ENCODE measurements at regions not wholly inside any gene's neighbourhood (a gene's known extent, or its start where the extent isn't known, plus 50 kb on each side); places are given as distances from the start of the nearest gene placed in this dataset.

DNA sequence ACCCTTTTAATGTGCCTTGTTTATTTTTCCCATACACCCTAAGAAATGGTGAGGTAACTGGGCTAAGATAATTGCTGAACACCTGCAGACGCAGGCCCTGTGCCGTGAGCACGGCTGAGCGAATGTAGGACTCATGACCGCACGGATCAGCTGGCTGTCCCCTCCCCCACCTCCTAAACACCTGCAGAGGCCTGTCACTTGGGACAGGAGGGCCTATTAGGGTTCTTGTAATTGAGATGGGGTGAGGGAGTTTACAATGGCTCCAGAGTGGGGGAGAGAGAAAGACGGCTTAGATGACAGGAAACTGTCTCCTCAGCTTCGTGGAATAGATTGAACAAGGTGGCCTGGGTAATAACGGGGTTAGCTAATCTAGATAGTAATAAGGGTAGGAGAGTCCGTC is 291.7 kb upstream of the HABP2 start:
- no peak for FAIRE-seq

DNA sequence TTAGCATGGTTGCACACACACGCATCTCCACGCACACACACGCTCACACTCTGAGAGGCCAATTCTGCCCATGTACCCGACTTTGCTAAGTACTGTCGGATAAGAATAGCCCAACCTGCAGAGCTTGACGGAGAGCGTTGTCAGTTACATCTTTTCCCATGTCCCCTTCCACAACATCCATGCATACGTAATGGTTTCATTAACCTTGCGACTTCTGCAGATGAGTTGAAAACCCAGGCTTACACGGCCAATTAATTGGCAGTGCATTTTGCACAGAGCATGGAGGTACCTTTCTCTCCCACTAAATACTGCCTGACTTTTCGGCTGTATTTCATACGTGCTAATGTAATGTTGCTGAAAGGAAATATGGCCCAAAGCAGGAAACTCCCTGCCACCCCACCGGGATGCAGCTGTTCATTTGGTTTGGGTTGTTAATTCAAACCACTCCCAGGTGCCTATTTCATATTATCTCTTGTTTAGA is 291.2 kb upstream of the HABP2 start:
- FAIRE-seq: no peak

DNA sequence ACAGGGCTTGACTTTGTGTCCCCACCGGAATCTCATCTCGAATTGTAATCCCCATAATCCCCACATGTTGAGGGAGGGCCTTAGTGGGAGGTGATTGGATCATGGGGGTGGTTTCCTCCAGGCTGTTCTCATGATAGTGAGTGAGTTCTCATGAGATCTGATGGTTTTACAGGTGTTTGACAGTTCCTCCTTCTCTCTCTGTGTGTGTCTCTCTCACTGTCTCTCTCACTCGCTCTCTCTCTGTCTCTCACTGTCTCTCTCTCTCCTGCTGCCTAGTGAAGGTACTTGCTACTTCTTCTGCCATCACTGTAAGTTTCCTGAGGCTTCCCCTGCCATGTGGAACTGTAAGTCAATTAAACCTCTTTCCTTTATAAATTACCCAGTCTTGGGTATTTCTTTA is 289.8 kb upstream of the HABP2 start:
- FAIRE-seq: no peak

DNA sequence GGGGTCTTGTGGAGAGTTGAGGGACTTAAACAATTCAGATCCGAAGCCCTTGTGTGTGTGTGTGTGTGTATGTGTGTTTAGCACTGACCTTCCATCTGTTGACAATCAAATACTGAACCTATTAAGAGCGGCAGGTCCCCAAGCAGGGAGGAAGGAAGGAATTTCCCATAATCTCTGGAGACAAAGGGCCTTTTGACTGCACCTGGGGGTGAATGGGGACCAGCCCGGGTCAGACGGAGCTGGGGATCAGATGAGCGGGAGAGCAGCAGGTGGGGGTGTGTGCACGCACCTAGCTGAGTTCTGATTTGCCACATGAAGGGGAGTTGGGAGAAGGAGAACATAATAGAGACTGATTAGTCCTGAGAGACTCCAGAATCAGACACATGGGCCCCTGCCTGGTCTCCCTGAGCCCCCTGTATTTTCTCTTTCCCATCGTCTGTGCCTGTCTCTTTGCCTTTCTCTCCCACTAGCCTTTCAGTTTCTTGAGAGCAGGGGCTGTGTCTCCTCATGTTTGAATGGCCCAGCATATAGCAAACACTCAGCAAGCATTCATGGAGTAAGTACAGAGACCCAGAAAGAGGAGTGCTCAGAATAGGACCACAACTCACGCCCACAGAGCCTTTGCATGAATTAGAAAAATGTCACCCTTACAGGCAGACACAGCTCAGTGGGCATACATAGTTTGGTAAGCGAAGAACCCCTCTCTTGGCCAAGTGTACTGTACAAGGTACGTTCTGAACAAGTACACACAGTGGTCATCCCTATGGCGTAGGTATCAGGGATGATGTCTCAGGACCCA is 288.3 kb upstream of the HABP2 start:
- FAIRE-seq: no peak

DNA sequence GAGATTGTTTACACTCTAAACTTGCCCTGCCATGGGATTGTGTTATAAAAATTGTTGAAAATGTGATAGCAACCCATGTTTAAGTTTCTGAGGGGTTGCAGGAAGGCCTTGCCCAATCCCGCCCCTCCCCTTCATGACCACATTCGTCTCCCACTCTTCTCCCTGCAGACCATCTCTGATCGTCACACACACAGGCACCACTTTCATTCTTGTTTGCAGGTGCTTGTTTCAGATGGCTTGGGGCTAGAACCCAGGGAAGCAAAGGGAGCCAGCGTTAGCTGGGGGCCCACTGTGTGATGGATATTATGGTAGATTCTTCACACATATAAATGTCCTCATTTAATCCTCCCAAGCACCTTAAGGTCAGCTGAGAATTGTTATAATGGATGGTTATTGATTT is 286.7 kb upstream of the HABP2 start:
- FAIRE-seq: no peak

DNA sequence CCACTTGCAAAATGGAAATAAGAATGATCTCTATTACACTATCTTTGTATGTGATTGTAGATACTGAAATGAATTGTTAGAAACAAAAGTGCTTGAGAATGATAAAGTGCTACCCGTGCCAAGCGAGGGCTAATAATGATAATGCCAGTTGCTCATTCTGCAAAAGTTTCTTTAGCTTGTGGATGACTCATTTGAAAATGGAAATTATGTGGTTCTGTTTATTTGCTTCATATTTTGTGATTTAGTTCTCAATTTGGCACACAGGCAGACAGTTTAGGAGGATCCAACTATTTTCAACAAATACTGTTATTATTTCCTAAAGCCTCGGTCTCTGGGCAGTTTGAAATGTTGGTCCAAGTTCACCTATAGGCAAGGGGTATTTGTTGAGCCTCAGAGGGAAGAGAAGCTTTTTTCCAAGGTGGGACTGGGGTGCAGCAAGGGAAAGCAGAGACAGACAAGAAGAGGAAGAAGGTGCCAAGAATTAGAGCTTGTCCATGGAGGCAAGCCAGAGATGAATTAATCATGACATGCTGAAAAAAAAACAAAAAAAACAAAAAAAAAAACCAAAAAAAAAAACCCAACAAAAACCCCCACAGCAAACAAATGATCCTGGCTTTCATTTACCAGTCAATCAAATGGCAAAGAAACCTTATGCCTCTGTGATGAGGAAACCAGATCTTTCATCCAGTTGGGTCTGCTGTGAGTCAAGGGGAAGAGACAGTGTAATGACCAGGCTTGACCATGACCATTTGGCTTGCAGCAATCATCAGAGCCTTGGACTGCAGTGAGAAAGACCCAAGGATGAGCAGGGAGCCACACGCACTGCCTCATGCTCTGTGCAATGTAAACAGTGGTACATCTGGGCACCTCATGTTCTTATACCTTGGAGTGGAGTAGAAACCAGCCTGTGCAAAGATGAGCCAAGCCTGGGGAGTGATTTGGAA is 285.0 kb upstream of the HABP2 start:
- FAIRE-seq: no peak

DNA sequence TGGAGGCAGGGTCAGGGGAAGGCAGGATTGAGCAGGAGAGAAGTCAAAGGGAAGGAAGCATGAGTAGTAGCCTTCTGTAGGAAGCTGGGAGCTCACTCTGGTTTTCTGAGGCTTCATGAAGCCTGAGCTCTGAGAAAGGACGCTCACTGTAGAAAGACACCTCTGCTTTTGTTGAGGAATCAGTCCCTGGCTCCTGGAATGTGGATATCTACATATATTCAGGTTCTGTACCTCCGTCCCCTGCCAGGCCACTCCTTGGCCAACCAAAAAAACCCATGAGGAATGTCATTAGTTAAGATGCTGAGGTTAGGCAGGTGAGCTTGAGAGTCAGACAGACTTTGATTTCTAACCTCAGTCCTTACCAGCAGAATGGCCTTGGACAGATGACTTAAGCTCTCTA is 283.5 kb upstream of the HABP2 start:
- no peak for FAIRE-seq

DNA sequence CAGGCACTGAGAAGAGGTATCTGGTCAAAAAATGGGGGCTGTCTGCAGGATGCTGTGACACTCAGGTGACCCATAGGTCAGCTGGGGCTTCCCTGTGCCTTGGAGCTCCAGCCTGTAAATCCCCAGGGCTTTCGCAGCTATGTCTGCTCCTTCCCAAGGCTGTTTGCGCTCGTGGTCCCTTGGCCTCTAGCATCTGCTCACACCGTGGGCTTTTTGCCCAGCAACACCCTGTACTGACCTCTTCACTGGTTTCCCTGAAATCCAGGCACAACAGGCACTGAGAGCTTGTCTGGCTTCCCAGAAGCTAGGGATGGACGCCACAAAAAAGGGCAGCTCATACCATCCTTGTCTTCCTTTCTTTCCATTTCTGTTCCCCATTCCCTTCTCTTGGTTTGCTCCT is 280.3 kb upstream of the HABP2 start:
- no peak for FAIRE-seq

DNA sequence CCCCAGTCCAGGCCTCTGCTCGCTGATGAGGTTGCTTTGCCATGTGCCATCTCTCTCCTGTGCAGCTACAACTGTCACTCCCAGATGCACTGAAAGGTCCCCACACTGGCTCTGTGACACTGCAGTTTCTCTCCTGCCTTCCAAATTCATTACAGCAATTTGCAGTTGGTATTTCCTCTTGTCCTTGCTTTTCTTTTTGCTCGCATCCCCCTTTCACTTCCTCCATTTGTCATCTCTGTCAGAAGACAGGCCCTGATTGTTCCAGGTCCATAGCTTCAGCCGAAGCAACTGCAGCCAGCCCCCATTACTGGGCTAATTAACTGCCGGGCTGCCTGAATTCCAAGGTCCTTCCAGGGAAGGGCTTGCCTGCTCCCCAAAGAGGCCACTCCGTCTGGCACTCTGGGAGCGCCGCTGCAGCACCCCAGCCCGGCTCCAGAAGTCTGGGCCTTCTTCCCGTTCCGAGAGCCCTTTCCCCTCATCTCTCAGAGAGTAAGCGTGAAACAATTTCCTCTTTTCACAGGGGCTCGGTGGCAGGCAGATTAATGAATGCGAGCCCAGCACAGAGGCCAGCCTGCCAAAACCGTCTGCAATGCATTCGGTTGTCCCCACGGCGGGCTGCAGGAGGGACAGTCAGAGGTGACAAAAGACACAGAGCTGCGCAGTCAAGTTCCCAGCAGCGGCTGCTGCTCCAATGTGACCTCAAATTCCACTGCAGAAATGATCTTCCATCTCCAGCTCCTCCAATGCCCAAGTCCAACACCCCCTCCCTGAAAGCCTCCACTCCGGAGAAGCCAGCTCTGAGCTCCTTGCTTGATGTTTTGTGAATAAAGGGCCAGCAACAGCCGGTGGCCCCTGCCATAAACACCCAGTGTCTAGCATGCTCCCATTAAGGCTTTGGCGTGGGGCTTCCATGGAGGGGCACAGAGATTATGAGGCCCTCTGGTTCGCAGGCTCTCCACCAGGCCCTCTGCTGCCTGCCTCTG is 279.4 kb upstream of the HABP2 start:
- FAIRE-seq: no peak

DNA sequence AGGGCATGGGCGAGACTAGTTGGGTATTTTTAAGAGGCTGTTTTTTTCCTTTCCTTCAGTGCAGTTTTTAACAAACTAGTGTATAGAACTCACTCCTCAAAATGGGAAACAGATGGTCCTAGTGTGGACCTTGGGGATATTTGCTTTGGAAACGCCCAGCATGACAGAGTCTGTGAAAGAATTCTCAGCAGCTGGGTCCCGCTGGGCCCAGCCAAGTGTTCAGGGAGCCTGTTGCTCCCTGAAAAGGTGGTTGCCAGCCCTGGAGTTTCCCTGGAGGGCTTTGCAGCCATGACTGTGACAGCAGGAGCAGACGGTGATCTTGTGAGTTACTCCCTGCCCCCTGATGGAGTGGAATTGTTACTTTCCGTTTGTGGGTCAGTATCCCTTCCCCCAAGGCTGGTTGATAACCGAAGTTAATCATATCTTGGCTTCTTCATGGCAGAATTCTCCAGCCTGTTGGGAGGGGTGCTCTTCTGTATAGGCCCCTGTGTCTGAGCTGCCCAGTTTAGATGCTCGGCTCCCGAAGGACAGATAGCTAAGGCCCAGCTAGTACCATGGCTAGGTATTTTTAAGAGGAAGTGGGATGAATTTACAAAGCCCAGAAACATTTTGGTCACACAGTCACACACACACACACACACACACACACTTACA is 278.6 kb upstream of the HABP2 start:
- no peak for FAIRE-seq

DNA sequence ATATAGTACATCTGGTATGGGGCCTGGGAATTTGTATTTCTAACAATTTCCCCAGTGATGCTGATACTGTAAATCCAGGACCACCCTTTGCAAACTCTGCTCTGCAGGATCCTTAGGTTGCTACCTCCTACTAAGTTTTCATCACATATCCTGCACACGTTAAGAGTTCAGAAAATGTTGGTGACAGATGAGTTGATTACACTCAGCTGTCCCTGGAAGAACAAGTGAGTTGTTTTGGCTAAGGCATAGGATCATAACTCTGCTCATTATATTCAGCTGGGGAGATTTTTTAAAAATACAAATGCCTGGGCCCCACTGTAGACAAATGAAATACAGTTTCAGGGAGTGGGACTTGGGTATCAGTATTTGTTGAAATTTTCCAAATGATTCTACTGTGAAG is 274.6 kb upstream of the HABP2 start:
- no peak for FAIRE-seq

DNA sequence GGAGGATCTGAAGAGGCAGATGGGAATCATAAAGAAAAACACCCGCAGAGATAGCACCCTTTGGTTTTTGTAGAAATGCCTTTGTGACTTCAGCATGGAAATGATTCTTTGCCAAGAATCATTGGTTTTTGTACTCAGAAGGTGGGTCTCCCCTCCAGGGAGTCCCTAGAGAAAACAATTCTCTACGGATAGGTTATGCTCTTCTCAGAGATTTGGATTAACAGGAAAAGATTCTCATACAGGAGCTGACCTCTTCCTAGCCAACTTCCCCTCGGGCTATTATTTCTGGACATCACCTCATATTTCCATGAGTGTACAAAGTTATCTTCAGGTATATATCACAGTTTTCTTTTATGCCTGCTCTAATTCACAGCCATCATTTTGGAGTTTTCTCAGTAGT is 274.2 kb upstream of the HABP2 start:
- no peak for FAIRE-seq

DNA sequence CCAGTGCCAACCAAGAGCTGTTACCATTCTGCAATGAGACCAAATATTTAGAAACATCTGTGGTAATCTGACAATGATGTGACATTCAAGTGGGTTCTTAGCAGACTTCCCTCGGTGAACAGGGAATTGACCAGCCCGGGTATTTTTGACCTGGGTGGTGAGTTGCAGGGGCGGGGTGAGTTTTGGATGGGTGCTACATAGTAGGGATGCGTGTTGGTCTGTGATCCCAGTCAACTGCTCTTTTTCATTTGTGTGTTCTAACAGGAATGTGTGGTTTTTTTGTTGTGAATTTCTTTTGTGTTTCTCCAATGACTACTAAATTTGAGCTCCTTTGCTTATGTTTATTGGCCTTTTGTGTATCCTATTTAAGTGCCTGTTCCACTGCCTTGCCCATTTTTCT is 273.6 kb upstream of the HABP2 start:
- no peak for FAIRE-seq

DNA sequence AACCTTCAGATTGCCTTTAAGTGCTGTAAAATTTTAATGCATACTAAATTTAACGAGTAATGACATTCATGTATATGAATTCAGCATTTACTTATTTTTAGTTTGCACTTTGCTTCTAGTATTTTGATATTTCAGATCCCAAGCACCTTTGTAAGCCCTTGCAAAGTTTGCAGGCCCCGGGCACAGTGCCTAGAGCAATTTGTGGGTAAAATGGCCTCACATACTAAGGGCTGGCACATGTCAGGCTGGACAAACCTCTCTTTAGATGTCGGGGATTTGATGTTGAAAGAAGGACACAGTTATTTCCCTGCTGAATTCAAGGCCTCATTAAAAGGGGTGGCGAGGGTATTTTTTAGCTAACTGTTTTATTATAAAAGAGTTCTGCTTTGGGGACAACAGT is 270.3 kb upstream of the HABP2 start:
- FAIRE-seq: no peak

DNA sequence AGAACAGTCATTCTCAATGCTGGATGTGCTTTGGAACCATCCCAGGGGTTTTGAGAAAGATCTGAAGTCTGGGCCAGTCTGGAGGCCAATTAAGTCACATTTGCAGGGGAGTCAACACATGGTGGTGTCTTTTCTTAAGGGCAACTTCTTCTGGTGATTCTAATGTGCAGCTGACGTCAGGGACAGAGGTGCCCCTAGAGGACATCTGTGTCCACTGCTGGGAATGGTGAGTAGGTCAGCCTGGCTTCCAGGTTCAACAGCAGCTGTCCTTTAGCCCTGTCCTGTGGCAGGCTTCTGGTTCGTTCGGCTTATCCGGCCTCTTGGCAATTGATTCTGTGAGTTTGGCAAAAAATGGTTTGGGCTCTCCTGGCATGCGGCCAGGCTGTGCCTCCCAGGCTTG is 269.7 kb upstream of the HABP2 start:
- FAIRE-seq: no peak

DNA sequence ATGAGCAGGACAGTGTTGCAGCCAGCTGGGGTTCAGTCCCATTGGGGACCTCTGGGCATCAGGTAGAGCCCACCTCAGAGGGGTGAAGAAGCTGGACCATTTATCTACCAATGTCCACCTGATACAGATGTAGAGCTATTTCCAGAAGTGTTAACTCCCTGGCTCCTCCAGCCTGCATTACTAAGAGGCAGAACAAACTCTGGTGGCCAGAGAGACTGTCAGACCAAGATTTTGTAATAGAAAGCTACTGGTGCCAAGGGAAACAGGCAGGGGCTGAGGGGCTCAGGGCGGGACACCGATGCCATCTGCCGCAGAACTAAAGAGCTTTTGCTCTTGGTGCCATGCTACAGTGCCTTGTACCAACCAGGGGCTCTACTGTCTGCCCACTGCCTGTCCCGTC is 268.2 kb upstream of the HABP2 start:
- no peak for FAIRE-seq

DNA sequence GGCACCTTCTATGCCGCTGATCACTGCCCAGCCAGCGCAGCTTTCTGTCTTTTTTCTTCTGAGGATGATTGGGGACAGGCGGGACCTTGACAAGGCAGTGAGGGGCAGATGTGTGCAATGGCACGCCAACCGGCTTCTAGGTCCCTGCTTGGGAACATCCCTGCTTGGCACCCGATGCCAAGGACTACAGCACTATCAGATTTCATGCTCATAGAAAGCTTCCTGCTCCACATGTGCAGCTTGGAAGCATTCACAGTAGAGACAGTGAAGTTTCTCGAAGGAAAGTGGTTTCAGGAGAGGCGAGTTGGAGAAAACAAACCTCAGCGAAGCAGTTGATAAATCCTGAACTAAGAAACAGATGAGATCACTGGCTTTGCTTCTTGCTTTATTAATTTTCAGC is 267.5 kb upstream of the HABP2 start:
- no peak for FAIRE-seq

DNA sequence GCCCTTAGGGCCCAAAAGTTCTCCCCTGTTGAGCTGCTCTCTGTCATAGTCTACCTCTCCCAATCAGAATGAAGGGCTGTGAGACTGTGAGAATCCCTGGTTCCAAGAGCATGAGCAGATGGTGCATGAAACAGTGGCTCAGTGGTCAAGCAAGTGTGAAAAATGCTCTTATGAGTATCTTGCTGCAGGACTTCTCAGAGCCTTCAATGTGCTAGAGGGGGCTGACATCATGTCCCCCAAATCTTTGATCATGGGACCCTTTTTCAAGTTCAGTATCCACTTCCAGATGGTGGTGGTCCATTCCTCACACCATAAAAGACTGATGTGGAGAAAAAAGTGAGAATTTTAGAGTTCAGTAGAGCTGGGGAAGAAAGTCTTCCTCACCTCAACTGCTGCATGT is 265.3 kb upstream of the HABP2 start:
- no peak for FAIRE-seq

DNA sequence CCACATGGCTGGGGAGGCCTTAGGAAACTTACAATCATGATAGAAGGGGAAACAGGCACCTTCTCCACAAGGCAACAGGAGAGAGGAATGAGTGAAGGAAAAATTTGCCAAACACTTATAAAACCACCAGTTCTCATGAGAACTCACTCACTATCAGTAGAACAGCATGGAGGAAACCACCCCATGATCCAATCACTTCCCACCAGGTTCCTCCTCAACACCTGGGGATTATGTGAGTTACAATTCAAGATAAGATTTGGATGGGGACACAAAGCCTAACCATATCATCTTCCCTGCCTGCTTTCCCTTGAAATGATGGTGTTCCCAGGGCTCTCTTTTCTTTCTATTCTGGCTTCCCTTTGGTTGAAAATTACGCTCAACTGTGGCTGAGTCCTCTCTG is 262.7 kb upstream of the HABP2 start:
- FAIRE-seq: no peak

DNA sequence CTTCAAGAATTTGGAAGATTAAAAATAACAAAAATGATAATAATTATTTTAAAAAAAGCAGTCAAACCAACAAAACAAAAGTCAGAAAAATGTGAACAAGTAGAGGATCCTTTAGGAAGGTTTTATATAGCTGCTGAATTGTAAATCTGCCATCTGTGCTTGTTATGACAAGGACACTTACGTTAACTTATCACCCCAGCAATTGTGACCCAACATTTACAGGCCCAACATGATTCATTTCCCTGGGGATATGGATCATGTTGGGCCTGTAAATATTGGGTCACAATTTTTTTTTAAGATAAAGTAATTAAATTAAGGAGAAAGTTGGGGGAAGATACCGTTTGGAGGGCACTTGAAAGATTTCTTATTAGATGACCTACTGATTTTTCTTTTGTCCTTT is 261.4 kb upstream of the HABP2 start:
- FAIRE-seq: no peak

DNA sequence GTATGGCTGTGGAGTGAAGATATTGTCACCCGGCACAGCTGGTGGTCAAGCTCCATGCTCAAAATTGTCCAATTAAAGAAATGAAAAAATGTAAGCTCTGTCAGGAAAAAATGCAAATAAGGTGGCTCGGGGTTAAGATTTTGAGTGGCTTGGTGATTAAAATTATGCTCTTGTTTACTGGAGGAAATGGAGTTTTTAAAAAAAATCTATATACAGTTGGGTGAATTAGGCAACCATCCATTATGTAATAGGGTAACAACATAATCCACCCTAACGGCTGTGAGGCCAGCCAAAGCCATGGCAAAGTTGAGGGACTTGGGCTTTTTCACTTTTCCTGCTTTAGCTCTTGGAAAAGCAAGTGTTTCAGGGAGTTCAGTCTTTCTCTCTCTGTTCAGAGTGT is 260.8 kb upstream of the HABP2 start:
- FAIRE-seq: no peak

DNA sequence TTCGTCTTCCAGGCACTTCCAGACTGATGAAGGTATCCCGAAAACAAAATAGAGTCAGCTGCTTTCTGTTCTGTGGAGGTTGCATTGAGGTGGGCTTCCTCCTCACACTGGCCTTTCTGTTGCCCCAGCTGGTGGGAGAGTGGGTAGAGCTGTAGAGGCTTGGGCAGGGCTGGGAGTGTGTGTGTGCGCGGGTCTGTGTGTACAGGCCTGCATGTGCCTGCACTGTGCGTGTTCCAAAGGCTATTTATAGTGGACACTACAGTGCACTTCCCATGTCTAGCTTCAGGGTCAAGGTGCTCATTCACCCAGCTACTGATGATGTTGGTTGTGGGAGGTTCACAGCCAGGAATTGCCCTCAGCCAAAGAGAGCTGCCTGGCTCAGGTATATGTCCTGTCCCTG is 260.1 kb upstream of the HABP2 start:
- no peak for FAIRE-seq
